ENCODE measurements at regions not wholly inside any gene's neighbourhood (a gene's known extent, or its start where the extent isn't known, plus 50 kb on each side); places are given as distances from the start of the nearest gene placed in this dataset.

GRCh38 chr11:112864672-112865071, 96.5 kb upstream of the NCAM1 start:
- no peaks in the 10 kb centered on the region for H3K79me2 ChIP-seq
- H3K9me3 ChIP-seq (ENCODE audit: control insufficient read depth, low read length): no peaks in the 10 kb centered on the region
- TF ChIP-seq CTCF (IDR thresholded peaks at IDR 0.05): no peak

GRCh38 chr11:112871909-112872500, 89.2 kb upstream of the NCAM1 start:
- no peak overlapping the region for H3K27ac ChIP-seq
- no peaks in the 10 kb centered on the region for H3K27me3 ChIP-seq (ENCODE audit: control insufficient read depth, insufficient read depth, low read length)
- H3K9ac ChIP-seq: no peak overlapping the region
- no peak overlapping the region for H3K4me2 ChIP-seq (ENCODE audit: low read length)
- H3K79me2 ChIP-seq: no peaks in the 10 kb centered on the region
- H3K4me3 ChIP-seq (ENCODE audit: low read depth, low read length): no peak overlapping the region
- no peak for TF ChIP-seq CTCF (IDR thresholded peaks at IDR 0.05)
- no peaks in the 10 kb centered on the region for H3K4me1 ChIP-seq
- H2AFZ ChIP-seq: no peak overlapping the region
- H3K36me3 ChIP-seq (ENCODE audit: control insufficient read depth, insufficient read depth, low read length): no peaks in the 10 kb centered on the region
- H3K9me3 ChIP-seq (ENCODE audit: control insufficient read depth, low read length): no peaks in the 10 kb centered on the region

More at GRCh38 chr11:112864672-112865071, 96.5 kb upstream of the NCAM1 start:
- no peak overlapping the region for H3K4me2 ChIP-seq (ENCODE audit: low read length)
- H3K36me3 ChIP-seq (ENCODE audit: control insufficient read depth, insufficient read depth, low read length): no peaks in the 10 kb centered on the region
- H2AFZ ChIP-seq: no peak overlapping the region
- no peaks in the 10 kb centered on the region for H3K27me3 ChIP-seq (ENCODE audit: control insufficient read depth, insufficient read depth, low read length)
- peaks cover under 1% of the 10 kb centered on the region for H3K4me1 ChIP-seq
- H3K27ac ChIP-seq: no peak overlapping the region
- H3K9ac ChIP-seq: no peak overlapping the region
- H3K4me3 ChIP-seq (ENCODE audit: low read depth, low read length): no peak overlapping the region

GRCh38 chr11:112874980-112875379, 86.2 kb upstream of the NCAM1 start:
- H3K79me2 ChIP-seq: no peaks in the 10 kb centered on the region
- no peak overlapping the region for H2AFZ ChIP-seq
- H3K27me3 ChIP-seq (ENCODE audit: control insufficient read depth, insufficient read depth, low read length): no peaks in the 10 kb centered on the region
- no peaks in the 10 kb centered on the region for H3K4me1 ChIP-seq
- no peak for TF ChIP-seq CTCF (IDR thresholded peaks at IDR 0.05)
- no peak overlapping the region for H3K27ac ChIP-seq
- H3K4me3 ChIP-seq (ENCODE audit: low read depth, low read length): no peak overlapping the region
- H3K4me2 ChIP-seq (ENCODE audit: low read length): no peak overlapping the region
- H3K9ac ChIP-seq: no peak overlapping the region
- H3K36me3 ChIP-seq (ENCODE audit: control insufficient read depth, insufficient read depth, low read length): no peaks in the 10 kb centered on the region
- no peaks in the 10 kb centered on the region for H3K9me3 ChIP-seq (ENCODE audit: control insufficient read depth, low read length)

- no peak for TF ChIP-seq CTCF (IDR thresholded peaks at IDR 0.05)
- H3K9ac ChIP-seq: no peak overlapping the region
- no peaks in the 10 kb centered on the region for H3K36me3 ChIP-seq (ENCODE audit: control insufficient read depth, insufficient read depth, low read length)
- no peaks in the 10 kb centered on the region for H3K27me3 ChIP-seq (ENCODE audit: control insufficient read depth, insufficient read depth, low read length)
- no peaks in the 10 kb centered on the region for H3K79me2 ChIP-seq
- H2AFZ ChIP-seq: no peak overlapping the region
- H3K27ac ChIP-seq: no peak overlapping the region
- H3K4me2 ChIP-seq (ENCODE audit: low read length): no peak overlapping the region
- no peaks in the 10 kb centered on the region for H3K9me3 ChIP-seq (ENCODE audit: control insufficient read depth, low read length)
- H3K4me3 ChIP-seq (ENCODE audit: low read depth, low read length): no peak overlapping the region
- peaks cover under 1% of the 10 kb centered on the region for H3K4me1 ChIP-seq
These were observed 83.6 kb upstream of the NCAM1 start for GRCh38 chr11:112877581-112877980.

DNA sequence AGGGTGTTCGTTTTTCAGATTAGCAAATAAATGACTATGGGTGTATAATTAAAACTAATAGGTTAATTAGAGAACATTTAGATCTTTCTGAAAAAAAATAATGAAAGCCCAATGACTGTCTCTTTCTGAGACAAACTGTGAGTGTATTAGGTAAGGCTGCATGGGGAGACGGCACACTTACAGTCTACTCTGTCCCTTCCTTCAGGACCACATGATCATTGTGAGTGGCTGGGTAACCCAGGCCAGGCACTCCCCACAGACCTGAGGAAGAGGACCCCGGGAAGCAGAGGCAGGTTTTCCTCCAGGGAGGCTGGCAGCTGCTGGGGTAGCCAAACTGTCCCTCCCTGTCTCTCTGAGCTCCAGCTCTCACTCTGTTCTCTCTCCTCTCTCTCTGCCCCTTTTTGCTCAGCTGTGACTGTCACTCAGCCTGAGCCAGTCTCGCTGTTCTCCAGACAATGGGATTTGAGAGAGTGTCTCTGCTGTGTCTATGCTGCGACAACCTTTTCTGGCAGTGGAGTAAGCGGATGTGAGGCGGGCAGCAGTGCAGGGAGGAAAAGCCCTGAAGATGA, 83.1 kb upstream of the NCAM1 start:
- Histone ChIP-seq H2AFZ (no peak overlapping the region), H3K79me2 (no peaks in the 10 kb centered on the region), H3K4me3 (ENCODE audit: low read depth, low read length) (no peak overlapping the region), H3K27ac (no peak overlapping the region), H3K4me1 (peaks cover 5% of the 10 kb centered on the region), H3K9me3 (ENCODE audit: control insufficient read depth, low read length) (no peaks in the 10 kb centered on the region), H3K36me3 (ENCODE audit: control insufficient read depth, insufficient read depth, low read length) (no peaks in the 10 kb centered on the region), H3K4me2 (ENCODE audit: low read length) (no peak overlapping the region), H3K9ac (no peak overlapping the region), H3K27me3 (ENCODE audit: control insufficient read depth, insufficient read depth, low read length) (no peaks in the 10 kb centered on the region)
- no peak for TF ChIP-seq CTCF (IDR thresholded peaks at IDR 0.05)
